SK-N-MC (cell line): ENCODE measurements at regions not wholly inside any gene's neighbourhood (a gene's known extent, or its start where the extent isn't known, plus 50 kb on each side); places are given as distances from the start of the nearest gene placed in this dataset.

Experiments
- DNase-seq: peaks from one replicate; pipeline ENCODE4 v3.0.0-alpha.2; 2011; ENCODE audit warnings: low read depth, low spot score
- H3K27ac ChIP-seq: fragments of 200-600 bp; sonication (generic); 2 replicates; pipeline ENCODE4 v1.5.1; 2016; ENCODE audit warnings: mixed run types
- H3K36me3 ChIP-seq: fragments of 200-600 bp; sonication (generic); 2 replicates; pipeline ENCODE4 v1.6.1; 2017; ENCODE audit warnings: antibody characterized with exemption, low read length, mixed read lengths; ENCODE audit not compliant: insufficient read depth
- H3K4me3 ChIP-seq: fragments of 200-600 bp; sonication (generic); 2 replicates; pipeline ENCODE4 v1.5.1; 2016
- H3K9ac ChIP-seq: fragments of 200-600 bp; sonication (generic); 2 replicates; pipeline ENCODE4 v1.8.0; 2017; ENCODE audit warnings: mixed run types, mixed read lengths; ENCODE audit not compliant: insufficient read length
- H3K9me3 ChIP-seq: fragments of 200-600 bp; sonication (generic); 2 replicates; pipeline ENCODE4 v1.6.1; 2017; ENCODE audit warnings: low read depth, mild to moderate bottlenecking, antibody characterized with exemption, low read length, moderate library complexity, mixed read lengths
- EZH2 ChIP-seq: fragments of 200-600 bp; sonication (generic); IDR thresholded peaks from one replicate; pipeline ENCODE4 v1.6.1; 2017; ENCODE audit warnings: antibody characterized with exemption
- FOXP2 ChIP-seq: optimal IDR thresholded peaks from 2 replicates; pipeline ENCODE3; 2011; ENCODE audit warnings: mild to moderate bottlenecking, moderate library complexity; ENCODE audit not compliant: insufficient read depth; ENCODE audit errors: extremely low read length, control extremely low read depth
- POLR2AphosphoS5 ChIP-seq: IDR thresholded peaks from 2 replicates; pipeline ENCODE4 v1.6.1; 2012; ENCODE audit warnings: mild to moderate bottlenecking, low read depth, low read length, borderline replicate concordance

- Histone ChIP-seq H3K9me3 (no peaks in the 10 kb centered on the region), H3K27ac (no peak overlapping the region), H3K36me3 (no peaks in the 10 kb centered on the region), H3K9ac (no peak overlapping the region), H3K4me3 (no peak overlapping the region)
- no peak for DNase-seq
- no peak for TF ChIP-seq POLR2AphosphoS5
- TF ChIP-seq EZH2 = no peak
- no peak for TF ChIP-seq FOXP2
Observed at GRCh38 chr5:2684606-2685005, 66.9 kb downstream of the IRX2 start.

- no peak overlapping the region for H3K9ac ChIP-seq
- H3K27ac ChIP-seq = no peak overlapping the region
- H3K9me3 ChIP-seq = no peaks in the 10 kb centered on the region
- DNase-seq = no peak
- no peak for TF ChIP-seq EZH2
- no peak overlapping the region for H3K4me3 ChIP-seq
- H3K36me3 ChIP-seq = no peaks in the 10 kb centered on the region
Observed at GRCh38 chr5:2683720-2684119, 67.8 kb downstream of the IRX2 start.

- no peak for TF ChIP-seq POLR2AphosphoS5
- no peak for TF ChIP-seq EZH2
- no peak for TF ChIP-seq FOXP2
- no peaks in the 10 kb centered on the region for H3K36me3 ChIP-seq
- no peak overlapping the region for H3K27ac ChIP-seq
- no peak overlapping the region for H3K4me3 ChIP-seq
- no peaks in the 10 kb centered on the region for H3K9me3 ChIP-seq
- H3K9ac ChIP-seq = no peak overlapping the region
- no peak for DNase-seq
Observed at GRCh38 chr5:2681476-2681875, 70.0 kb downstream of the IRX2 start.

- DNase-seq = no peak
- H3K9ac ChIP-seq = no peak overlapping the region
- H3K9me3 ChIP-seq = no peaks in the 10 kb centered on the region
- no peak overlapping the region for H3K27ac ChIP-seq
- no peak overlapping the region for H3K4me3 ChIP-seq
- H3K36me3 ChIP-seq = no peaks in the 10 kb centered on the region
- no peak for TF ChIP-seq FOXP2
- no peak for TF ChIP-seq EZH2
- no peak for TF ChIP-seq POLR2AphosphoS5
Observed at GRCh38 chr5:2680979-2681378, 70.5 kb downstream of the IRX2 start.

- DNase-seq = no peak
- no peak overlapping the region for H3K4me3 ChIP-seq
- H3K27ac ChIP-seq = no peak overlapping the region
- no peaks in the 10 kb centered on the region for H3K36me3 ChIP-seq
- no peak overlapping the region for H3K9ac ChIP-seq
- TF ChIP-seq FOXP2 (no peak), POLR2AphosphoS5 (no peak), EZH2 (no peak)
- H3K9me3 ChIP-seq = no peaks in the 10 kb centered on the region
Observed at GRCh38 chr5:2677689-2678088, 73.8 kb downstream of the IRX2 start.

GRCh38 chr5:2675548-2675947, 75.9 kb downstream of the IRX2 start:
- no peaks in the 10 kb centered on the region for H3K9me3 ChIP-seq
- no peak for DNase-seq
- H3K36me3 ChIP-seq = no peaks in the 10 kb centered on the region
- no peak overlapping the region for H3K9ac ChIP-seq
- no peak for TF ChIP-seq FOXP2
- no peak for TF ChIP-seq POLR2AphosphoS5
- TF ChIP-seq EZH2 = no peak
- H3K27ac ChIP-seq = no peak overlapping the region
- no peak overlapping the region for H3K4me3 ChIP-seq

- DNase-seq = no peak
- H3K27ac ChIP-seq = no peak overlapping the region
- H3K9ac ChIP-seq = no peak overlapping the region
- no peaks in the 10 kb centered on the region for H3K9me3 ChIP-seq
- no peak overlapping the region for H3K4me3 ChIP-seq
- TF ChIP-seq EZH2 (no peak), FOXP2 (no peak), POLR2AphosphoS5 (no peak)
- no peaks in the 10 kb centered on the region for H3K36me3 ChIP-seq
Observed at GRCh38 chr5:2674456-2674855, 77.0 kb downstream of the IRX2 start.

GRCh38 chr5:2670940-2671339, 80.5 kb downstream of the IRX2 start:
- H3K27ac ChIP-seq = no peak overlapping the region
- no peaks in the 10 kb centered on the region for H3K36me3 ChIP-seq
- no peak overlapping the region for H3K9ac ChIP-seq
- H3K4me3 ChIP-seq = no peak overlapping the region
- TF ChIP-seq POLR2AphosphoS5 = no peak
- TF ChIP-seq EZH2 = no peak
- TF ChIP-seq FOXP2 = no peak
- no peak for DNase-seq
- H3K9me3 ChIP-seq = no peaks in the 10 kb centered on the region

- TF ChIP-seq POLR2AphosphoS5 (no peak), FOXP2 (no peak), EZH2 (no peak)
- Histone ChIP-seq H3K9ac (no peak overlapping the region), H3K9me3 (no peaks in the 10 kb centered on the region), H3K27ac (no peak overlapping the region), H3K4me3 (no peak overlapping the region), H3K36me3 (no peaks in the 10 kb centered on the region)
- DNase-seq = no peak
Observed at GRCh38 chr5:2669913-2670312, 81.6 kb downstream of the IRX2 start.
